PC-9 (cell line): ENCODE measurements at regions not wholly inside any gene's neighbourhood (a gene's known extent, or its start where the extent isn't known, plus 50 kb on each side); places are given as distances from the start of the nearest gene placed in this dataset.

ENCODE experiments used
- EZH2 ChIP-seq: fragments of 200-600 bp; sonication (generic); IDR thresholded peaks from 2 replicates; pipeline ENCODE4 v1.8.0; 2017; ENCODE audit warnings: antibody characterized with exemption, low read depth
- TF ChIP-seq, protein P1 (sequence below): fragments of 200-600 bp; sonication (generic); conservative IDR thresholded peaks from 2 replicates; pipeline ENCODE4 v1.6.1; 2017; ENCODE audit warnings: mixed run types, antibody characterized with exemption, mild to moderate bottlenecking, moderate library complexity

DNA sequence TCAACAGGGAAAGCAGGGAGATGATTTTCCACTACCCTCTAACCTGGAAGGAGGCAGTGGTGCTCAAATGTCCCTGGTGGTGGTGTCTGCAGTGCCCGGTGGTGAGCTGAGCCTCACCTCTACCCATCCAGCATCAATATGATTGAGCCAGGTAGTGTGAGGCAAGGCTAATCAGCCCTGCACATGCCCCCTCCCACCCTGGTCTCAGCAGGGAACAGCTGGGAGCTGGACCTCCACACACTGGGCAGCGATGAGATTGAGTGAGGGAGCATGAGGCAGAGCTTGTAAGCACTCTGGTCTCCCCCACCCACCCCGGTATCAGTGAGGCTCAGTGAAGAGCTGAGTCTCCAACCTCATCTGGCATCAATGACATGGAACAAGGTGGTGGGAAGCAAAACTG is 634.3 kb downstream of the PTPRU start:
- TF ChIP-seq, protein P1, sequence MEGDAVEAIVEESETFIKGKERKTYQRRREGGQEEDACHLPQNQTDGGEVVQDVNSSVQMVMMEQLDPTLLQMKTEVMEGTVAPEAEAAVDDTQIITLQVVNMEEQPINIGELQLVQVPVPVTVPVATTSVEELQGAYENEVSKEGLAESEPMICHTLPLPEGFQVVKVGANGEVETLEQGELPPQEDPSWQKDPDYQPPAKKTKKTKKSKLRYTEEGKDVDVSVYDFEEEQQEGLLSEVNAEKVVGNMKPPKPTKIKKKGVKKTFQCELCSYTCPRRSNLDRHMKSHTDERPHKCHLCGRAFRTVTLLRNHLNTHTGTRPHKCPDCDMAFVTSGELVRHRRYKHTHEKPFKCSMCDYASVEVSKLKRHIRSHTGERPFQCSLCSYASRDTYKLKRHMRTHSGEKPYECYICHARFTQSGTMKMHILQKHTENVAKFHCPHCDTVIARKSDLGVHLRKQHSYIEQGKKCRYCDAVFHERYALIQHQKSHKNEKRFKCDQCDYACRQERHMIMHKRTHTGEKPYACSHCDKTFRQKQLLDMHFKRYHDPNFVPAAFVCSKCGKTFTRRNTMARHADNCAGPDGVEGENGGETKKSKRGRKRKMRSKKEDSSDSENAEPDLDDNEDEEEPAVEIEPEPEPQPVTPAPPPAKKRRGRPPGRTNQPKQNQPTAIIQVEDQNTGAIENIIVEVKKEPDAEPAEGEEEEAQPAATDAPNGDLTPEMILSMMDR = no peak
- no peak for TF ChIP-seq EZH2
